ENCODE measurements at regions not wholly inside any gene's neighbourhood (a gene's known extent, or its start where the extent isn't known, plus 50 kb on each side); places are given as distances from the start of the nearest gene placed in this dataset.

GRCh38 chr3:67241084-67241483 is 243.0 kb downstream of the KBTBD8 start:
- no peak overlapping the region for H3K27ac Mint-ChIP-seq
- no peak overlapping the region for H3K9ac ChIP-seq (ENCODE audit: extremely low read depth, low read length, poor library complexity, severe bottlenecking)
- H3K4me3 Mint-ChIP-seq, result no peak overlapping the region
- no peak overlapping the region for H3K27ac ChIP-seq (ENCODE audit: low read depth, low read length)
- 83 to 87% methylated on average over 1 to 4 of the region's 4 CpGs for WGBS, 2 experiments (ENCODE audit: insufficient coverage in 1 of 2, insufficient read length in 1 of 2)
- no peaks in the 10 kb centered on the region for H3K27me3 ChIP-seq (ENCODE audit: control insufficient read depth, insufficient read depth, low read length, poor library complexity, severe bottlenecking)
- H3K4me1 Mint-ChIP-seq, result peaks cover 2% of the 10 kb centered on the region
- no peak for DNase-seq
- H3K4me1 ChIP-seq (ENCODE audit: control insufficient read depth, insufficient read depth, low read length), result no peaks in the 10 kb centered on the region
- H3K36me3 Mint-ChIP-seq (ENCODE audit: low read depth), result no peaks in the 10 kb centered on the region
- no peaks in the 10 kb centered on the region for H3K27me3 Mint-ChIP-seq (ENCODE audit: insufficient read depth)
- TF ChIP-seq CTCF (conservative IDR thresholded peaks at IDR 0.05), result no peak
- no peaks in the 10 kb centered on the region for H3K9me3 Mint-ChIP-seq
- no peak overlapping the region for H3K4me3 ChIP-seq (ENCODE audit: low read length)
- H3K36me3 ChIP-seq (ENCODE audit: control insufficient read depth, insufficient read depth, low read length), result no peaks in the 10 kb centered on the region
- no peaks in the 10 kb centered on the region for H3K9me3 ChIP-seq (ENCODE audit: control insufficient read depth, low read length)

GRCh38 chr3:67244130-67244529 is 246.0 kb downstream of the KBTBD8 start:
- TF ChIP-seq CTCF (conservative IDR thresholded peaks at IDR 0.05), result no peak
- Histone ChIP-seq H3K27ac (ENCODE audit: low read depth, low read length) (no peak overlapping the region), H3K9me3 (ENCODE audit: control insufficient read depth, low read length) (no peaks in the 10 kb centered on the region), H3K4me1 (ENCODE audit: control insufficient read depth, insufficient read depth, low read length) (no peaks in the 10 kb centered on the region), H3K36me3 (ENCODE audit: control insufficient read depth, insufficient read depth, low read length) (no peaks in the 10 kb centered on the region), H3K4me3 (ENCODE audit: low read length) (no peak overlapping the region), H3K9ac (ENCODE audit: extremely low read depth, low read length, poor library complexity, severe bottlenecking) (no peak overlapping the region), H3K27me3 (ENCODE audit: control insufficient read depth, insufficient read depth, low read length, poor library complexity, severe bottlenecking) (no peaks in the 10 kb centered on the region)
- Mint-ChIP-seq H3K4me3 (no peak overlapping the region), H3K36me3 (ENCODE audit: low read depth) (no peaks in the 10 kb centered on the region), H3K4me1 (peaks cover 2% of the 10 kb centered on the region), H3K27me3 (ENCODE audit: insufficient read depth) (no peaks in the 10 kb centered on the region), H3K27ac (no peak overlapping the region), H3K9me3 (no peaks in the 10 kb centered on the region)
- WGBS, 2 experiments (ENCODE audit: insufficient coverage in 1 of 2, insufficient read length in 1 of 2), result 92% methylated on average over 2 of the region's 2 CpGs; no CpG with 5 or more reads in 1 of the 2 experiments
- no peak for DNase-seq

- WGBS, 2 experiments (ENCODE audit: insufficient coverage in 1 of 2, insufficient read length in 1 of 2), result 72 to 75% methylated on average over 3 of the region's 3 CpGs
Measured at GRCh38 chr3:67245545-67245944, 247.4 kb downstream of the KBTBD8 start.

More at GRCh38 chr3:67245545-67245944, 247.4 kb downstream of the KBTBD8 start:
- no peaks in the 10 kb centered on the region for H3K9me3 ChIP-seq (ENCODE audit: control insufficient read depth, low read length)
- no peaks in the 10 kb centered on the region for H3K27me3 ChIP-seq (ENCODE audit: control insufficient read depth, insufficient read depth, low read length, poor library complexity, severe bottlenecking)
- no peak overlapping the region for H3K4me3 ChIP-seq (ENCODE audit: low read length)
- Mint-ChIP-seq H3K36me3 (ENCODE audit: low read depth) (no peaks in the 10 kb centered on the region), H3K27ac (no peak overlapping the region), H3K4me3 (no peak overlapping the region), H3K4me1 (peaks cover 2% of the 10 kb centered on the region), H3K9me3 (no peaks in the 10 kb centered on the region), H3K27me3 (ENCODE audit: insufficient read depth) (no peaks in the 10 kb centered on the region)
- H3K4me1 ChIP-seq (ENCODE audit: control insufficient read depth, insufficient read depth, low read length), result no peaks in the 10 kb centered on the region
- TF ChIP-seq CTCF (conservative IDR thresholded peaks at IDR 0.05), result peak; percentile 54
- no peak overlapping the region for H3K27ac ChIP-seq (ENCODE audit: low read depth, low read length)
- H3K36me3 ChIP-seq (ENCODE audit: control insufficient read depth, insufficient read depth, low read length), result no peaks in the 10 kb centered on the region
- DNase-seq, result no peak
- H3K9ac ChIP-seq (ENCODE audit: extremely low read depth, low read length, poor library complexity, severe bottlenecking), result no peak overlapping the region
